ENCODE measurements at regions not wholly inside any gene's neighbourhood (a gene's known extent, or its start where the extent isn't known, plus 50 kb on each side); places are given as distances from the start of the nearest gene placed in this dataset.

DNA sequence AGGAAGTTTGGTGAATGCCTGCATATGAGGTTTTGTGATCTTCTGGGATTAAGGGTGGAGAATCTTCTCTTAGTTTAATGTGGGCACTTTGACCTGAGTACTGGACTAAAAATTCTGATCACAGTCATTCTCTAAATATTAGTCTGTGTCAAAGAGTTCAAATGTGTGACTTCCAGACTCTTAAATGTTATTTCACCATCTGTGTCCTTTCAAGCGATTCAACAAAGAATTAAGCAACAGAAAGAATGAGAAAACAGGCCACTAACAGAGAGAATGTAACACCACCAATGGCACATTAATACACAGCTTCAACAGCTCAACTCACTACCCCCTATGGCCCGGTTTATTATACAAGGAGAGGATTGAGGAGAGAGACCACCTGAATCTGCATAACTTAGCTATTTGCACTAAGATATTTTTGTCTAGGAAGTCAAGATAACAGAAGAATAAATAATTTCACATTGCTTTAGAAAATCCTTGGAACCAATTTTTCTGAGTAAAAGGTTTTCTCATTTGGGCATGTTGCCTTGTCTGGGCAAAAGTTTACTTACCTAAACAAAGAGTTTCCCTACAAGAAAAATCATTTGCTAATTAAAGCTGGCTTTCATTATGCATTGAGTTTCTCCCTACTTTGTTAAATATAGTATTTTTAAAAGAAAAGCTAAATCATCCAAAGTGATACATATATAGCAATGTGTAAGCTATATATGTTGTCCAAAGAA, 1313.7 kb downstream of the NCAM2 start:
- TF ChIP-seq REST (IDR thresholded peaks at IDR 0.05; ENCODE audit: insufficient read depth in 1 of 2, low read depth in 2 of 2, low read length in 2 of 2) (no peak), SIN3A (IDR thresholded peaks at IDR 0.05; ENCODE audit: borderline replicate concordance, insufficient read depth, low read length) (no peak), TAF1 (IDR thresholded peaks at IDR 0.05; ENCODE audit: borderline replicate concordance, insufficient read depth, low read length) (no peak), POLR2AphosphoS5 (IDR thresholded peaks at IDR 0.05; ENCODE audit: low read depth, low read length) (no peak), FOXP2 (optimal IDR thresholded peaks at IDR 0.05; ENCODE audit: borderline replicate concordance, extremely low read depth, extremely low read length, insufficient read depth) (no peak)
